T1000 (cell line): ENCODE measurements at regions not wholly inside any gene's neighbourhood (a gene's known extent, or its start where the extent isn't known, plus 50 kb on each side); places are given as distances from the start of the nearest gene placed in this dataset.
"Not testable (repeated sequence)": the region's sequence is repeated elsewhere in the genome, so short reads cannot be mapped to it uniquely, and the experiment has no call there.

ENCODE experiments used
- DNase-seq: peaks from one replicate; lab custom pipeline; 2025; ENCODE audit warnings: mixed read lengths; lab: John Stamatoyannopoulos, UW

- DNase-seq = no peak
These were observed 56.2 kb upstream of the TNPO1 start for GRCh38 chr5:72760259-72760658.

GRCh38 chr5:72752909-72753308 lies 63.6 kb upstream of the TNPO1 start:
- no peak for DNase-seq

- DNase-seq = no peak
These were observed 67.0 kb upstream of the TNPO1 start for GRCh38 chr5:72749362-72749997.

- DNase-seq = no peak
These were observed 68.6 kb upstream of the TNPO1 start for GRCh38 chr5:72747826-72748225.

DNA sequence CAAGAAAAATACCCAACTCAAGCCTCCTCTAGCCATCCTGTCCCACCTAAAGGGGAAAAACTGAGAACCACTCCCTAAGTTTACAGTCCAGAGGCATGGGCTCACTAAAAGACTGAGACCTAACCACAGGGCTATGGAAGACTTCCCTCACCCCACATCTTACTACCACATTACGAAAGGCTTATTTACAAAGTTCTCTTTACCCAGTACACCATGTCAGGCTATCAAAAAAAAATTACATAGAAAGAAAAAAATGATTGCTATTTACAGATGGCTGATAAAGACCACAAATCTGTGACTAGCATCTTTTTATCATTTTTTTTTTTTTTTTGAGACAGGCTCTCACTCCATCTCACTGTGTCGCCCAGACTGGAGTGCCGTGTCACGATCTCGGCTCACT lies 69.7 kb upstream of the TNPO1 start:
- DNase-seq = no peak

DNA sequence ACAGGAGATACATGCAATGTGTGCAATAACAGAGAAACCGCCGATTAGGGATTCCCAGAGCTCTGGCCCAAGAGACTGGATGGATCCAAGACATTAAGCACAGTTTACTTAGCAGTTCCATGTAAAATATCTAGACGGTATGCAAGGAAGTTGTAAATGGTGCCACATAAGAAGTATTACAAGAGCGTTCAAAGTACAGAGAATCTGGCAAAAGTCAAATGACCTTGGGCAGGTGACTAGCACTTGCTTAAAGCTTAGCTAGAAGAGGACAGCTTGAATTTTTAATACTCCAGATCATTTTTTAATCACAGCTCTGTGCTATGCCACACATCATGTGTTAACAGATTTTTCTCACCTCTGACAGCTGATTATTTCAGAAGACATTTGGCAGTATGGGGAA lies 72.3 kb upstream of the TNPO1 start:
- DNase-seq = no peak

- no peak for DNase-seq
These were observed 74.7 kb upstream of the TNPO1 start for GRCh38 chr5:72741805-72742204.

- DNase-seq = no peak
These were observed 82.7 kb upstream of the TNPO1 start for GRCh38 chr5:72733810-72734209.

DNA sequence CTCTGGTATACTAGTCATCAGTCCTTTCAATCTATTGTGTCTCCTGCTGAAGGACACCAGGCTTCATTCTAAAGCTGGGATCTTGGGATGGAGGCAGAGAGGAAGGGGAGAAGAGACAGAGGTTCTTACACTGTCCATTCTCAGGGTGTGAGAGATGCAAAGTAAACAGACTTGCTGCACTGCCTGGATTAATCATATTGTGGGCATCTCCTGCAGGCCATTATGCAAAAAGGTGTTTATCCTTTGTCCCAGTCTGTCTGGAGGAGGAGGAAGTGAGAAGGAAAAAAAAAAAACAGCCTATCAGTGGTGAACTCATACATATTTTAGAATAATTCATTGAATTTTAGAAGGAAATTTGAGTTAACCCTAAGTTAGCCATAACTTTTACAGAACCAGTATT lies 92.9 kb upstream of the TNPO1 start:
- no peak for DNase-seq

- DNase-seq = no peak
These were observed 93.5 kb upstream of the TNPO1 start for GRCh38 chr5:72722792-72723452.

DNA sequence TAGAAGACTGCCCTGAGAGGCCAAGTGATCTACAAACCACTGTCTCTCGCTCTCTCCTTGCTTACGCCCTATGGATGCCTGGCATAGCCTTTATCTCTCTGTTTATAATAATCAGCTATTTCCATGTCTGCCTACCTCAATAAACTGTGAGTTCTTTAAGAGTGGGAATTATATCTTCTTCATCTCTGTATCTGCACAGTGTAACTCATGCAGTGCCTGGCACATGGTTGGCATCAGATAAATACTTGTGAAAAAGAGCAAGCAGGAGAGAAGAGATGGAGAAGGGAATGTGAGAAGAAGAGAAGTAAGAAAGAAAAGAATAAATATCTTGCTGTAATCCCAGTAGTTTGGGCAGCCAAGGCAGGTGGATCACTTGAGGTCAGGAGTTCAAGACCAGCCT lies 94.6 kb upstream of the TNPO1 start:
- no peak for DNase-seq

DNA sequence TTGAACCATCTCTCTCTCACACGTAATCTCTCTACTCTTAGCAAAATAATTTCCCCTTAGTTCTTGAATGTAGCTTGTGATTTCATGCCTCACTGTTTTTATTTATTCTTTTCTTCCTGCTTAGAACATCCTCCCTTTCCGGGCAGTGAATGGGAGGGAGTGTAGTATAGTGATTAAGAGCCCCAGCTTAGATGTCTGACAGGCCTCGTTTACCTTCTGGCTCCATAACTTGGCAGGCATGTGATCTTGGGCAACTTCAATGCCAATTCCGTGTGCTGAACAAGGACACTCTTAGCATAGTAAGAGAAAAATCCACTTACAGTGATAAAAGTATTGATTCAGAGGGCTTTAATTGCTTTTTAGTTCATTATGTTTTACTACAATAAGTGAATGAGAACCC lies 96.3 kb upstream of the TNPO1 start:
- no peak for DNase-seq

GRCh38 chr5:72711351-72711750 lies 105.1 kb upstream of the TNPO1 start:
- DNase-seq = no peak

GRCh38 chr5:72709341-72709740 lies 107.1 kb upstream of the TNPO1 start:
- DNase-seq = no peak

DNA sequence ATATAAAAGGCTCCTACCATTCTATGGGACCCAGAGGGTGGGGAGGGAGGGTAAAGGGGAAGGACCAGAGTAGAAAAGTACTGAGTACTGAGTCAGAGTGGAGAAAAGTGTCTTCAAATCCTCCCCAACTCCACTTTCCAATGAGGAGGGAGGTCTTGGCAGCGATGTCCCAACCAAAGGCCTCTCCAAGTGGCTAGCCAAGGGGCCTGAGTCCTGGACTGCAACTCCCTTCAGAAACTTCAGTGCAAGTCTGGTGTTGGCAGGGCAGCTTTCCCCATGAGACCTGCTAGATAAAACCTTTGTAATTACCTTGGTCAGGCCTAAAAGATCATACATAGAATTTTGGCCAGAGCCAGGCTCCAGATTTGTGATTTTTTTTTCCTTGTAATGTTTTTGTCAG lies 111.3 kb upstream of the TNPO1 start:
- DNase-seq = no peak

DNA sequence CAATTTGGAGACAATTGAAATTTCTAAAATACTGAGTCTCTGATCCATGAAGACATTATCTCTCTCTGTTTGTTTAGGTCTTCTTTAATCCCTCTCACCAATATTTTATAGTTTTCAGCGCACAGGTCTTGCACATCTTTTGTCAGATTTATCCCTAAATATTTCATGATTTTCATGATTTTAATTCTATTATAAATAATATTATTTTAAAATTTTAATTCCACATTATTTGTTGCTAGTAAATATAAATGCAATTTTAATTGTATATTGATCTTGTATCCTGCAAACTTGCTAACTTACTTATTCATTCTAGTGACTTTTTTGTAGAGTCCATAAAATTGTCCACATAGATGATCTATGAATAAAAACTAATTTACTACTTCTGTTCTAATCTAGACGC lies 112.6 kb upstream of the TNPO1 start:
- DNase-seq = no peak

DNA sequence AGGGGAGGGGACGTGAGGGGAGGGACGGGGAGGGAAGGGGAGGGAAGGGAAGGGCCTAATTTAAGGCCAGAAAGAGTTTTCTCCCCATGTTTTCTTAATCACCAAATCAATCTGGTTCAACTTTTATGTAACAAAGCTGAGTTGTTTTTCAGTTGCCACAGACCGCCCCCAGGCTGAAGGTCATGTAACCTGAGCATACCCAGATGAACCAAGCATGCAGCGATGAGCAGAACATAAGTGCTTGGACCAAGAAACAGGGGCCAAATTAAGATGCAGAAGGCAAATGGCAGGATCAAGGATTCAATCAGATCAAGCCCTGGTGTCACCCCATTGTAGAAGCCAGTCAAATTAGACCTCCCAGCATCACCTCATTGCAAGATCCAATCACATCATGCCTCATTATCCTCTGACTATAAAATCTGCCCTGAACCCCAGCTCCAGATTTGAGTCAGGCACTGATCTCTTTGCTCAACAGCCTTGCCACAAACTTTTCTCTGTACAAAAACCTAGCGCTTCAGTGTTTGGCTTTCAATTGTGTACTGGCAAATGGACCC lies 113.5 kb upstream of the TNPO1 start:
- DNase-seq = no peak

DNA sequence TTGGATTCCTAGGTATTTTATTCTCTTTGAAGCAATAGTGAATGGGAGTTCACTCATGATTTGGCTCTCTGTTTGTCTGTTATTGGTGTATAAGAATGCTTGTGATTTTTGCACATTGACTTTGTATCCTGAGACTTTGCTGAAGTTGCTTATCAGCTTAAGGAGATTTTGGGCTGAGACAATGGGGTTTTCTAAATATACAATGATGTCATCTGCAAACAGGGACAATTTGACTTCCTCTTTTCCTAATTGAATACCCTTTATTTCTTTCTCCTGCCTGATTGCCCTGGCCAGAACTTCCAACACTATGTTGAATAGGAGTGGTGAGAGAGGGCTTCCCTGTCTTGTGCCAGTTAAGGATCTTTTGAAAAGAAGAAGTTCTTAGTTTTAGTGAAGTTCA lies 114.4 kb upstream of the TNPO1 start:
- DNase-seq = not testable (repeated sequence)

- no peak for DNase-seq
These were observed 118.0 kb upstream of the TNPO1 start for GRCh38 chr5:72698481-72698880.

- no peak for DNase-seq
These were observed 118.8 kb upstream of the TNPO1 start for GRCh38 chr5:72697622-72698021.

DNA sequence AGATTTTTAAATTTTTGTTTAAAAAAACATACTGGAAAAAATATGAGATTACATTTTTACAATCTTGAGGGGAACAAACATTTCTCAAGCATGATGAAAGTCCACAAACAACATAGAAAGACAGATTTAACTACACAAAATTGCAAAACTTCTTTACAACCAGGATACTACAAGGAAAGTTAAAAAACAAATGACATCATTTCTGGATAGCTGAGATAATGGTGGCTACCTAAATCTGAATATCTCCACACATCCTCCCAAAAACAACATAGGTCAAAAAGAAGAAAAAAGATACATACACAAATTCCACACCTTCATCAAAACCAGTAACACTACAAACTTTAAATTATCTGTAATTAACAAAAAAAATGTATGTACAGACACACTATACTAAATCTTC lies 120.8 kb upstream of the TNPO1 start:
- DNase-seq = no peak

DNA sequence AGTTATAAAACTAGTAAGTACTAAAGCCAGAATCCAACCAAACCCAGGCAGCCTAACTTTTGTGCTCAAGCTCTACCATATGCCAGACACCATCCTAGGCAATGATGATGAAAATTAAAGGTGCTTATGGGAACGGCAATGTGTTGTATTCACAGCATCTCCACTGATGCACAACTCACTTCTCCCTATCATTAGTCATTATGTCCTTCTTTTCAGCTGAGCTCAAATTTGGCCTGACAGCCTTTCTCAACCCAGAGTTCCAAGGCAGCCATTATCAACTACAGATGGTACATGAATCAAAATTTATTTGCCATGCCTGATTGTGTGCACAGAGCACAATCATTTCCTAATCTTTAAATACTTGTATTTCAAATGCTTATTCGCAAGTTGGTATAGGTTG lies 121.6 kb upstream of the TNPO1 start:
- DNase-seq = no peak

GRCh38 chr5:72693546-72694205 lies 122.8 kb upstream of the TNPO1 start:
- DNase-seq = no peak
